Calu3 (cell line): ENCODE measurements at regions not wholly inside any gene's neighbourhood (a gene's known extent, or its start where the extent isn't known, plus 50 kb on each side); places are given as distances from the start of the nearest gene placed in this dataset.

Source experiments
- BruUV-seq: library from RNA; stranded (reverse); fragments of 400-500 nt; replicated peaks from 2 replicates; lab custom pipeline; 2021; lab: Mats Ljungman, UMichigan
- CTCF ChIA-PET: fragments of 300-600 bp; sonication (Branson Sonifier 250); formaldehyde crosslinking; loops from one replicate; lab custom pipeline; 2022; ENCODE audit warnings: antibody characterized with exemption; lab: Charles Lee
- DNase-seq: peaks from one replicate; pipeline ENCODE4 v3.0.0; 2022
- H3K27ac Mint-ChIP-seq: one replicate; pipeline ENCODE4 v1.8.0; 2022; ENCODE audit warnings: mixed read lengths; ENCODE audit not compliant: unreplicated experiment
- H3K27me3 Mint-ChIP-seq: one replicate; pipeline ENCODE4 v1.8.0; 2022; ENCODE audit warnings: mixed read lengths; ENCODE audit not compliant: unreplicated experiment
- H3K36me3 Mint-ChIP-seq: one replicate; pipeline ENCODE4 v1.8.0; 2022; ENCODE audit warnings: mild to moderate bottlenecking, moderate library complexity, mixed read lengths; ENCODE audit not compliant: insufficient read depth, unreplicated experiment
- H3K4me1 Mint-ChIP-seq: one replicate; pipeline ENCODE4 v1.8.0; 2022; ENCODE audit warnings: mild to moderate bottlenecking, low read depth, mixed read lengths; ENCODE audit not compliant: unreplicated experiment
- H3K4me3 Mint-ChIP-seq: one replicate; pipeline ENCODE4 v1.8.0; 2022; ENCODE audit warnings: mild to moderate bottlenecking, low read depth, moderate library complexity, mixed read lengths; ENCODE audit not compliant: unreplicated experiment
- H3K9me3 Mint-ChIP-seq: one replicate; pipeline ENCODE4 v1.8.0; 2022; ENCODE audit warnings: low read depth, mixed read lengths; ENCODE audit not compliant: unreplicated experiment
- intact Hi-C: fragments of 100-400 bp; cut with micrococcal nuclease; formaldehyde crosslinking; loops from one replicate; pipeline ENCODE4 v1.10.0; 2022; ENCODE audit not compliant: unreplicated experiment
- TF ChIP-seq, protein P1 (sequence below): fragments of 200-600 bp; IDR thresholded peaks from one replicate; pipeline ENCODE4 v1.8.0; 2022; ENCODE audit warnings: antibody characterized with exemption; ENCODE audit not compliant: unreplicated experiment

DNA sequence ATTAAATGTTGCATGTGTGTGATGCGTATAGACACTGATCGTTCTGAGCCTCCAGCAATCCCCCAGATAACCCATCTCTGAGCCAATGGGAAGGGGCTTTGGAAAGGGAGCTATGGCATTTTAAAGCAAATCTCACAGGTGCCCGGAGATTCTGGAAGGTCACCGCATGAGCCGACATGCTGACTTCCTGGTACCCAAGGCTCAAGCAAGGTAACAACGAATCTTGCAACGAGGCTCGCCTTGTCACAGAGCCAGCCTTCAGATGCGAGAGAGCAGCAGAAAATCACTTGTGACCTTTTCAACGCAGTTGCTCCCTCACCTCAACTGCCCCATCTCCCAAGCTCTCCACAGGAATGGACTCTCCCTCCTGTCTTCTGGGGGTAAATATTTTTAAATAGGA lies 154.8 kb upstream of the CDH5 start:
- CTCF ChIA-PET: no interaction called here

DNA sequence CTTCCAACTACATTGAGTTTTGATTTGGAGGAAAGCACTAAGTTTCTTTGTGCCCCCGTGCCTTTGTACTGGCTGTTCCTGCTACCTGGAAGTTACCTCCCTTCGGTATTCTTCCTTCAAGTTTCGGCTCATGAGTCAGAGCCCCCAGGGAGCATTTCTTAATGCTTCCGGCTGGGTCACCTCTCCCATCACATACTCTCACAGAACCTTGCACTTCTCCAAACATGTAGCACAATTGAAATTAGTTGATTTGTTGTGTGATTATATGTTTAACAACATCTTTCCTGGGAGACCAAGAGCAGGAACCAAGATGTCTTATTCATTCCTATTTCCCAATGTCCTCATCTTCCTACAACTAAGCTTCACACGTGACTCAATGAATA lies 158.6 kb upstream of the CDH5 start:
- TF ChIP-seq, protein P1, sequence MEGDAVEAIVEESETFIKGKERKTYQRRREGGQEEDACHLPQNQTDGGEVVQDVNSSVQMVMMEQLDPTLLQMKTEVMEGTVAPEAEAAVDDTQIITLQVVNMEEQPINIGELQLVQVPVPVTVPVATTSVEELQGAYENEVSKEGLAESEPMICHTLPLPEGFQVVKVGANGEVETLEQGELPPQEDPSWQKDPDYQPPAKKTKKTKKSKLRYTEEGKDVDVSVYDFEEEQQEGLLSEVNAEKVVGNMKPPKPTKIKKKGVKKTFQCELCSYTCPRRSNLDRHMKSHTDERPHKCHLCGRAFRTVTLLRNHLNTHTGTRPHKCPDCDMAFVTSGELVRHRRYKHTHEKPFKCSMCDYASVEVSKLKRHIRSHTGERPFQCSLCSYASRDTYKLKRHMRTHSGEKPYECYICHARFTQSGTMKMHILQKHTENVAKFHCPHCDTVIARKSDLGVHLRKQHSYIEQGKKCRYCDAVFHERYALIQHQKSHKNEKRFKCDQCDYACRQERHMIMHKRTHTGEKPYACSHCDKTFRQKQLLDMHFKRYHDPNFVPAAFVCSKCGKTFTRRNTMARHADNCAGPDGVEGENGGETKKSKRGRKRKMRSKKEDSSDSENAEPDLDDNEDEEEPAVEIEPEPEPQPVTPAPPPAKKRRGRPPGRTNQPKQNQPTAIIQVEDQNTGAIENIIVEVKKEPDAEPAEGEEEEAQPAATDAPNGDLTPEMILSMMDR: no peak
- Mint-ChIP-seq H3K27me3 (peaks cover 95% of the 10 kb centered on the region), H3K9me3 (no peaks in the 10 kb centered on the region), H3K4me3 (no peak overlapping the region), H3K4me1 (no peaks in the 10 kb centered on the region), H3K27ac (no peak overlapping the region), H3K36me3 (no peaks in the 10 kb centered on the region)
- intact Hi-C loops: no loop called here
- CTCF ChIA-PET: no interaction called here
- no peak for DNase-seq
- no TSS peak for BruUV-seq

More for the DNA sequence above, 154.8 kb upstream of the CDH5 start:
- no peaks in the 10 kb centered on the region for H3K36me3 Mint-ChIP-seq
- H3K27ac Mint-ChIP-seq: no peak overlapping the region
- no peaks in the 10 kb centered on the region for H3K9me3 Mint-ChIP-seq
- no peak overlapping the region for H3K4me3 Mint-ChIP-seq
- no peaks in the 10 kb centered on the region for H3K4me1 Mint-ChIP-seq
- peaks cover 94% of the 10 kb centered on the region for H3K27me3 Mint-ChIP-seq
- TF ChIP-seq, protein P1: no peak
- intact Hi-C loops: no loop called here
- BruUV-seq: no TSS peak
- DNase-seq: no peak

DNA sequence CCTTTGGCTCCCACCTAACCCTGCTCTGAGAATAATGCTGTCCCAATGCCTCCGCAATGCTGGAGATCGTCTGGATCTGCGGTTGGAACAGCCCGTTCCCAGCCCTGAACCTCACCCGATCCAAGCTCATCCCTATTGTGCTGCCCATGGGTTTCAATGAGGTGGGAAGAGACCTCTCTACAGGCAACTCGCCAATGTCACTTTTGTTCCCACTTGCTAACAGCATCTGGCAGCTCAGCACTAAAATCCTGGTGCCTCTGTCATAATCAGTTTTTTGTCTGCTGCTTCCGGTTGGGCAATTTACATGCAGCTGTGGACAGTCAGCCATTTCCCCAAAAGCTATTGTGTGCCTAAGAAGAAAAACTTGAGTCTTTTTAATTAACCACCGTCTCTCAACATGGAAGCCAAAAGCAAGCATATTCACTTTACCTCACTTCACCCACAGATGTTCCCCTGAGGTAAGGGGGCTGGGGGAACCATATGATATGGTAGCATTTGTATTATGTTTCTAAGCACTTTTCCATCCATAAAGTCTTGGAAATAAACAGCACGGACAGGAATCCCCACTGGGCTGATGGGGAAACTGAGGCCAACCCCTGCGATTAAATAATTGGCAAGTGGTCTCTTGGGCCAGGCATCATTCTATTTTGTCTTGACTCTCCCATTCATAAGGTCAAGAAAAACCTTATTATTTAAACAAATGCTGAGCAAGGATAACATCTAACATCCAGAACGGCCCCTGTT lies 159.2 kb upstream of the CDH5 start:
- no peaks in the 10 kb centered on the region for H3K9me3 Mint-ChIP-seq
- no peak overlapping the region for H3K27ac Mint-ChIP-seq
- no peak overlapping the region for H3K4me3 Mint-ChIP-seq
- intact Hi-C loops: no loop called here
- no TSS peak for BruUV-seq
- DNase-seq: no peak
- CTCF ChIA-PET: no interaction called here
- peaks cover 94% of the 10 kb centered on the region for H3K27me3 Mint-ChIP-seq
- TF ChIP-seq, protein P1: no peak
- no peaks in the 10 kb centered on the region for H3K4me1 Mint-ChIP-seq
- H3K36me3 Mint-ChIP-seq: no peaks in the 10 kb centered on the region

DNA sequence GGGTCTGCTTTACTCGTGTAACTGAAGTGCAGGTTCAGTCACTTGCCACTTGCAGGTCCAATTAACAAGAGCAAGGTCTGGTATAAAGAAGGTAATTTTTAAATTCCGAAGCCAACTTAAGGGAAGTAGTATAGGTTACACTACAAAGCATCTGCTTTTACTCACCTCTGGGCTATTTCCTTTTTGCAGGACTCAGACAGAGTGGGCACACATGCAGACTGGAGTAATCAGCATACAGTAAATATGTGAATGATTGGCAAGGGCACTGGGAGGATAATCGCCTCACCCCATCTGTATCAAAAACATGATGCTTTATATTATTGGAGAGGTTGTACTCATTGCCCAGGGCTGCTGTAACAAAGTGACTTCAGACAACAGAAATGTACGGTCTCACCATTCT lies 160.1 kb upstream of the CDH5 start:
- no peak for DNase-seq
- Mint-ChIP-seq H3K27ac (no peak overlapping the region), H3K9me3 (no peaks in the 10 kb centered on the region), H3K4me1 (no peaks in the 10 kb centered on the region), H3K36me3 (no peaks in the 10 kb centered on the region), H3K4me3 (no peak overlapping the region), H3K27me3 (peaks cover 99% of the 10 kb centered on the region)
- BruUV-seq: no TSS peak
- TF ChIP-seq, protein P1: no peak
- CTCF ChIA-PET: no interaction called here
- intact Hi-C loops: no loop called here
